HG02759 (cell line): ENCODE measurements at regions not wholly inside any gene's neighbourhood (a gene's known extent, or its start where the extent isn't known, plus 50 kb on each side); places are given as distances from the start of the nearest gene placed in this dataset.

Experiments used
- ATAC-seq: cut with Tn5 transposase; IDR thresholded peaks from one replicate; pipeline ENCODE4 v1.9.1; 2021; ENCODE audit warnings: mild to moderate bottlenecking, moderate library complexity; ENCODE audit not compliant: unreplicated experiment

GRCh38 chr7:25850735-25851134, 301.3 kb upstream of the NFE2L3 start:
- no peak for ATAC-seq

- peak; percentile 74 for ATAC-seq
Measured at GRCh38 chr7:25851332-25852210, 300.4 kb upstream of the NFE2L3 start.

- ATAC-seq = no peak
Measured at GRCh38 chr7:25852211-25852938, 299.6 kb upstream of the NFE2L3 start.

GRCh38 chr7:25852939-25853271, 299.1 kb upstream of the NFE2L3 start:
- ATAC-seq = no peak

- no peak for ATAC-seq
Measured at GRCh38 chr7:25853314-25853713, 298.7 kb upstream of the NFE2L3 start.

- ATAC-seq = no peak
Measured at GRCh38 chr7:25854059-25854458, 297.9 kb upstream of the NFE2L3 start.

- no peak for ATAC-seq
Measured at GRCh38 chr7:25854608-25855497, 297.1 kb upstream of the NFE2L3 start.

- no peak for ATAC-seq
Measured at GRCh38 chr7:25855854-25856782, 295.9 kb upstream of the NFE2L3 start.

GRCh38 chr7:25857376-25858067, 294.5 kb upstream of the NFE2L3 start:
- ATAC-seq = no peak

- ATAC-seq = no peak
Measured at GRCh38 chr7:25858200-25858524, 293.8 kb upstream of the NFE2L3 start.

GRCh38 chr7:25858525-25859411, 293.2 kb upstream of the NFE2L3 start:
- ATAC-seq = no peak

- no peak for ATAC-seq
Measured at GRCh38 chr7:25859412-25860274, 292.4 kb upstream of the NFE2L3 start.

GRCh38 chr7:25860275-25861163, 291.5 kb upstream of the NFE2L3 start:
- no peak for ATAC-seq

GRCh38 chr7:25861164-25861496, 290.9 kb upstream of the NFE2L3 start:
- no peak for ATAC-seq

- ATAC-seq = no peak
Measured at GRCh38 chr7:25861601-25862260, 290.3 kb upstream of the NFE2L3 start.

- ATAC-seq = peak; percentile 92
Measured at GRCh38 chr7:25862261-25863004, 289.6 kb upstream of the NFE2L3 start.
